ENCODE measurements at regions not wholly inside any gene's neighbourhood (a gene's known extent, or its start where the extent isn't known, plus 50 kb on each side); places are given as distances from the start of the nearest gene placed in this dataset.

GRCh38 chr4:38317041-38317674 is 346.8 kb upstream of the KLF3 start:
- Histone ChIP-seq H3K27me3 (ENCODE audit: insufficient read depth, low read length) (no peaks in the 10 kb centered on the region), H3K9me3 (ENCODE audit: insufficient read depth, low read depth, low read length) (no peaks in the 10 kb centered on the region), H3K9ac (ENCODE audit: low read depth, low read length) (no peak overlapping the region), H3K4me3 (ENCODE audit: low read length) (no peak overlapping the region), H3K36me3 (ENCODE audit: insufficient read depth, low read depth, low read length) (no peaks in the 10 kb centered on the region), H3K27ac (ENCODE audit: low read length) (no peak overlapping the region), H3K4me1 (ENCODE audit: insufficient read depth, low read length) (peaks cover 12% of the 10 kb centered on the region; the same call in 1 of the 2 replicates)

- Histone ChIP-seq H3K4me1 (ENCODE audit: insufficient read depth, low read length) (peaks cover 12% of the 10 kb centered on the region; the same call in 1 of the 2 replicates), H3K27me3 (ENCODE audit: insufficient read depth, low read length) (no peaks in the 10 kb centered on the region), H3K9me3 (ENCODE audit: insufficient read depth, low read depth, low read length) (no peaks in the 10 kb centered on the region), H3K4me3 (ENCODE audit: low read length) (peak overlapping the region; percentile 21; the same call in 1 of the 2 replicates), H3K27ac (ENCODE audit: low read length) (no peak overlapping the region), H3K9ac (ENCODE audit: low read depth, low read length) (peak overlapping the region; percentile 40; the same call in 1 of the 2 replicates), H3K36me3 (ENCODE audit: insufficient read depth, low read depth, low read length) (no peaks in the 10 kb centered on the region)
These were observed 345.1 kb upstream of the KLF3 start for GRCh38 chr4:38318737-38319455.

- no peaks in the 10 kb centered on the region for H3K9me3 ChIP-seq (ENCODE audit: insufficient read depth, low read depth, low read length)
- no peak overlapping the region for H3K27ac ChIP-seq (ENCODE audit: low read length)
- no peaks in the 10 kb centered on the region for H3K27me3 ChIP-seq (ENCODE audit: insufficient read depth, low read length)
- H3K4me1 ChIP-seq (ENCODE audit: insufficient read depth, low read length), result peaks cover 12% of the 10 kb centered on the region; the same call in 1 of the 2 replicates
- H3K36me3 ChIP-seq (ENCODE audit: insufficient read depth, low read depth, low read length), result no peaks in the 10 kb centered on the region
- no peak overlapping the region for H3K4me3 ChIP-seq (ENCODE audit: low read length)
- no peak overlapping the region for H3K9ac ChIP-seq (ENCODE audit: low read depth, low read length)
These were observed 344.3 kb upstream of the KLF3 start for GRCh38 chr4:38319456-38320342.

GRCh38 chr4:38320343-38320695 is 343.7 kb upstream of the KLF3 start:
- H3K9me3 ChIP-seq (ENCODE audit: insufficient read depth, low read depth, low read length), result no peaks in the 10 kb centered on the region
- no peaks in the 10 kb centered on the region for H3K36me3 ChIP-seq (ENCODE audit: insufficient read depth, low read depth, low read length)
- H3K9ac ChIP-seq (ENCODE audit: low read depth, low read length), result no peak overlapping the region
- H3K27ac ChIP-seq (ENCODE audit: low read length), result no peak overlapping the region
- H3K4me3 ChIP-seq (ENCODE audit: low read length), result no peak overlapping the region
- H3K4me1 ChIP-seq (ENCODE audit: insufficient read depth, low read length), result peaks cover 12% of the 10 kb centered on the region; the same call in 1 of the 2 replicates
- H3K27me3 ChIP-seq (ENCODE audit: insufficient read depth, low read length), result no peaks in the 10 kb centered on the region

GRCh38 chr4:38320833-38321232 is 343.2 kb upstream of the KLF3 start:
- H3K9ac ChIP-seq (ENCODE audit: low read depth, low read length), result no peak overlapping the region
- peaks cover 12% of the 10 kb centered on the region; the same call in 1 of the 2 replicates for H3K4me1 ChIP-seq (ENCODE audit: insufficient read depth, low read length)
- H3K27me3 ChIP-seq (ENCODE audit: insufficient read depth, low read length), result no peaks in the 10 kb centered on the region
- H3K27ac ChIP-seq (ENCODE audit: low read length), result no peak overlapping the region
- no peak overlapping the region for H3K4me3 ChIP-seq (ENCODE audit: low read length)
- no peaks in the 10 kb centered on the region for H3K36me3 ChIP-seq (ENCODE audit: insufficient read depth, low read depth, low read length)
- no peaks in the 10 kb centered on the region for H3K9me3 ChIP-seq (ENCODE audit: insufficient read depth, low read depth, low read length)

- no peak overlapping the region for H3K9ac ChIP-seq (ENCODE audit: low read depth, low read length)
These were observed 341.3 kb upstream of the KLF3 start for GRCh38 chr4:38322714-38323113.

GRCh38 chr4:38323141-38323641 is 340.8 kb upstream of the KLF3 start:
- H3K36me3 ChIP-seq (ENCODE audit: insufficient read depth, low read depth, low read length), result no peaks in the 10 kb centered on the region
- H3K9me3 ChIP-seq (ENCODE audit: insufficient read depth, low read depth, low read length), result no peaks in the 10 kb centered on the region; the same call in 1 of the 2 replicates
- H3K4me1 ChIP-seq (ENCODE audit: insufficient read depth, low read length), result peaks cover 11% of the 10 kb centered on the region; the same call in 1 of the 2 replicates
- no peak overlapping the region for H3K4me3 ChIP-seq (ENCODE audit: low read length)
- no peak overlapping the region for H3K27ac ChIP-seq (ENCODE audit: low read length)
- no peaks in the 10 kb centered on the region for H3K27me3 ChIP-seq (ENCODE audit: insufficient read depth, low read length)
- H3K9ac ChIP-seq (ENCODE audit: low read depth, low read length), result no peak overlapping the region

More at GRCh38 chr4:38322714-38323113, 341.3 kb upstream of the KLF3 start:
- Histone ChIP-seq H3K36me3 (ENCODE audit: insufficient read depth, low read depth, low read length) (no peaks in the 10 kb centered on the region), H3K4me1 (ENCODE audit: insufficient read depth, low read length) (peaks cover 12% of the 10 kb centered on the region; the same call in 1 of the 2 replicates), H3K27me3 (ENCODE audit: insufficient read depth, low read length) (no peaks in the 10 kb centered on the region), H3K27ac (ENCODE audit: low read length) (no peak overlapping the region), H3K9me3 (ENCODE audit: insufficient read depth, low read depth, low read length) (no peaks in the 10 kb centered on the region; the same call in 1 of the 2 replicates), H3K4me3 (ENCODE audit: low read length) (no peak overlapping the region)

- no peaks in the 10 kb centered on the region; the same call in 1 of the 2 replicates for H3K4me1 ChIP-seq (ENCODE audit: insufficient read depth, low read length)
- H3K27ac ChIP-seq (ENCODE audit: low read length), result no peak overlapping the region
- H3K9me3 ChIP-seq (ENCODE audit: insufficient read depth, low read depth, low read length), result no peaks in the 10 kb centered on the region; the same call in 1 of the 2 replicates
- no peak overlapping the region for H3K9ac ChIP-seq (ENCODE audit: low read depth, low read length)
- no peaks in the 10 kb centered on the region for H3K36me3 ChIP-seq (ENCODE audit: insufficient read depth, low read depth, low read length)
- H3K4me3 ChIP-seq (ENCODE audit: low read length), result no peak overlapping the region
- H3K27me3 ChIP-seq (ENCODE audit: insufficient read depth, low read length), result no peaks in the 10 kb centered on the region
These were observed 339.0 kb upstream of the KLF3 start for GRCh38 chr4:38324861-38325628.

GRCh38 chr4:38325629-38325913 is 338.4 kb upstream of the KLF3 start:
- no peaks in the 10 kb centered on the region; the same call in 1 of the 2 replicates for H3K9me3 ChIP-seq (ENCODE audit: insufficient read depth, low read depth, low read length)
- H3K27me3 ChIP-seq (ENCODE audit: insufficient read depth, low read length), result no peaks in the 10 kb centered on the region
- no peak overlapping the region for H3K27ac ChIP-seq (ENCODE audit: low read length)
- no peak overlapping the region for H3K9ac ChIP-seq (ENCODE audit: low read depth, low read length)
- H3K4me3 ChIP-seq (ENCODE audit: low read length), result no peak overlapping the region
- H3K4me1 ChIP-seq (ENCODE audit: insufficient read depth, low read length), result no peaks in the 10 kb centered on the region
- no peaks in the 10 kb centered on the region for H3K36me3 ChIP-seq (ENCODE audit: insufficient read depth, low read depth, low read length)

GRCh38 chr4:38326499-38326898 is 337.5 kb upstream of the KLF3 start:
- Histone ChIP-seq H3K9me3 (ENCODE audit: insufficient read depth, low read depth, low read length) (no peaks in the 10 kb centered on the region; the same call in 1 of the 2 replicates), H3K36me3 (ENCODE audit: insufficient read depth, low read depth, low read length) (no peaks in the 10 kb centered on the region), H3K4me1 (ENCODE audit: insufficient read depth, low read length) (no peaks in the 10 kb centered on the region)

GRCh38 chr4:38327174-38327573 is 336.8 kb upstream of the KLF3 start:
- Histone ChIP-seq H3K9me3 (ENCODE audit: insufficient read depth, low read depth, low read length) (no peaks in the 10 kb centered on the region; the same call in 1 of the 2 replicates), H3K4me3 (ENCODE audit: low read length) (no peak overlapping the region), H3K9ac (ENCODE audit: low read depth, low read length) (no peak overlapping the region), H3K4me1 (ENCODE audit: insufficient read depth, low read length) (no peaks in the 10 kb centered on the region), H3K27me3 (ENCODE audit: insufficient read depth, low read length) (no peaks in the 10 kb centered on the region), H3K36me3 (ENCODE audit: insufficient read depth, low read depth, low read length) (no peaks in the 10 kb centered on the region), H3K27ac (ENCODE audit: low read length) (no peak overlapping the region)

More at GRCh38 chr4:38326499-38326898, 337.5 kb upstream of the KLF3 start:
- no peak overlapping the region for H3K4me3 ChIP-seq (ENCODE audit: low read length)
- no peak overlapping the region for H3K9ac ChIP-seq (ENCODE audit: low read depth, low read length)
- H3K27ac ChIP-seq (ENCODE audit: low read length), result no peak overlapping the region
- H3K27me3 ChIP-seq (ENCODE audit: insufficient read depth, low read length), result no peaks in the 10 kb centered on the region

Measured in iPS-20b (cell line).